NCI-H226 (cell line): ENCODE measurements at regions not wholly inside any gene's neighbourhood (a gene's known extent, or its start where the extent isn't known, plus 50 kb on each side); places are given as distances from the start of the nearest gene placed in this dataset.

Source experiments
- DNase-seq: peaks from one replicate; pipeline ENCODE4 v3.0.0-alpha.2; 2015

- DNase-seq, result no peak
Measured at GRCh38 chr22:19663821-19664355, 50.4 kb upstream of the SEPTIN5 start.

- DNase-seq, result no peak
Measured at GRCh38 chr22:19664406-19664805, 49.9 kb upstream of the SEPTIN5 start.
